Islet precursor cell (in vitro differentiated cells): ENCODE measurements at regions not wholly inside any gene's neighbourhood (a gene's known extent, or its start where the extent isn't known, plus 50 kb on each side); places are given as distances from the start of the nearest gene placed in this dataset.

Experiments
- DNase-seq: peaks from one replicate; pipeline ENCODE4 v3.0.0-alpha.2; 2018

- DNase-seq = no peak
Measured at GRCh38 chr4:38343608-38344007, 320.4 kb upstream of the KLF3 start.

- DNase-seq = no peak
Measured at GRCh38 chr4:38344929-38345328, 319.1 kb upstream of the KLF3 start.

- no peak for DNase-seq
Measured at GRCh38 chr4:38347251-38347650, 316.7 kb upstream of the KLF3 start.

GRCh38 chr4:38354421-38354820 lies 309.6 kb upstream of the KLF3 start:
- DNase-seq = no peak

- DNase-seq = no peak
Measured at GRCh38 chr4:38354872-38355271, 309.1 kb upstream of the KLF3 start.

GRCh38 chr4:38356686-38357085 lies 307.3 kb upstream of the KLF3 start:
- DNase-seq = no peak

GRCh38 chr4:38357546-38357945 lies 306.5 kb upstream of the KLF3 start:
- no peak for DNase-seq

GRCh38 chr4:38359113-38359512 lies 304.9 kb upstream of the KLF3 start:
- no peak for DNase-seq

- DNase-seq = no peak
Measured at GRCh38 chr4:38360201-38360600, 303.8 kb upstream of the KLF3 start.

GRCh38 chr4:38364383-38364963 lies 299.5 kb upstream of the KLF3 start:
- DNase-seq = no peak

GRCh38 chr4:38365261-38365660 lies 298.7 kb upstream of the KLF3 start:
- no peak for DNase-seq

- DNase-seq = no peak
Measured at GRCh38 chr4:38365748-38366310, 298.2 kb upstream of the KLF3 start.

GRCh38 chr4:38366456-38366855 lies 297.5 kb upstream of the KLF3 start:
- no peak for DNase-seq

GRCh38 chr4:38366997-38367396 lies 297.0 kb upstream of the KLF3 start:
- no peak for DNase-seq

GRCh38 chr4:38367642-38368174 lies 296.3 kb upstream of the KLF3 start:
- no peak for DNase-seq

GRCh38 chr4:38368613-38369012 lies 295.4 kb upstream of the KLF3 start:
- no peak for DNase-seq

GRCh38 chr4:38371391-38371851 lies 292.6 kb upstream of the KLF3 start:
- no peak for DNase-seq

GRCh38 chr4:38373375-38373774 lies 290.6 kb upstream of the KLF3 start:
- no peak for DNase-seq

GRCh38 chr4:38377195-38377594 lies 286.8 kb upstream of the KLF3 start:
- DNase-seq = no peak

GRCh38 chr4:38378478-38378877 lies 285.5 kb upstream of the KLF3 start:
- DNase-seq = no peak

- DNase-seq = no peak
Measured at GRCh38 chr4:38381788-38382187, 282.2 kb upstream of the KLF3 start.

GRCh38 chr4:38382520-38382919 lies 281.5 kb upstream of the KLF3 start:
- no peak for DNase-seq

- no peak for DNase-seq
Measured at GRCh38 chr4:38383646-38384121, 280.3 kb upstream of the KLF3 start.

GRCh38 chr4:38385093-38386004 lies 278.6 kb upstream of the KLF3 start:
- DNase-seq = no peak
